ENCODE measurements at regions not wholly inside any gene's neighbourhood (a gene's known extent, or its start where the extent isn't known, plus 50 kb on each side); places are given as distances from the start of the nearest gene placed in this dataset.

- TF ChIP-seq POLR2A (IDR thresholded peaks at IDR 0.05) (no peak), CTCF (IDR thresholded peaks at IDR 0.05) (no peak)
These were observed 1074.1 kb upstream of the AUTS2 start for GRCh38 chr7:68524126-68524525.
